BLaER1 treated with 17β-estradiol and CSF1 and Interleukin-3, amounts not matched to agents 10 nM and 100 nM (cell line): ENCODE measurements at regions not wholly inside any gene's neighbourhood (a gene's known extent, or its start where the extent isn't known, plus 50 kb on each side); places are given as distances from the start of the nearest gene placed in this dataset.

ENCODE experiments used
- H3K27ac ChIP-seq, 11 experiments: shearing (Covaris generic); formaldehyde crosslinking; 2 replicates each; pipeline ENCODE4 v1.8.1; 2022
- H3K27me3 ChIP-seq, 11 experiments: shearing (Covaris generic); formaldehyde crosslinking; 2 replicates each; pipeline ENCODE4 v1.8.1; 2022
- H3K36me3 ChIP-seq, 11 experiments: shearing (Covaris generic); formaldehyde crosslinking; 2 replicates each; pipeline ENCODE4 v1.8.1; 2022
- H3K4me1 ChIP-seq, 10 experiments: shearing (Covaris generic); formaldehyde crosslinking; 2 replicates each; pipeline ENCODE4 v1.8.1; 2022
- H3K4me2 ChIP-seq, 11 experiments: shearing (Covaris generic); formaldehyde crosslinking; 2 replicates each; pipeline ENCODE4 v1.8.1; 2022
- H3K4me3 ChIP-seq, 10 experiments: shearing (Covaris generic); formaldehyde crosslinking; 2 replicates each; pipeline ENCODE4 v1.8.1; 2022
- H3K9ac ChIP-seq, 11 experiments: shearing (Covaris generic); formaldehyde crosslinking; 2 replicates each; pipeline ENCODE4 v1.8.1; 2022
- H3K9me3 ChIP-seq, 11 experiments: shearing (Covaris generic); formaldehyde crosslinking; replicated peaks in 1 of 11; 2 replicates each; pipeline ENCODE4 v1.8.1; 2022
- H4K20me1 ChIP-seq, 11 experiments: shearing (Covaris generic); formaldehyde crosslinking; 2 replicates each; pipeline ENCODE4 v1.8.1; 2022
- Cebpa-rat ChIP-seq, 11 experiments: shearing (Covaris generic); IDR thresholded peaks; 2 replicates each; pipeline ENCODE4 v1.8.1; 2022

GRCh38 chr7:22557167-22557566 is 57.2 kb upstream of the STEAP1B start:
- H3K27me3 ChIP-seq, result no peaks in the 10 kb centered on the region
- H4K20me1 ChIP-seq, result no peaks in the 10 kb centered on the region
- H3K27ac ChIP-seq, result no peak overlapping the region; a peak in 2 of 22 replicates
- H3K4me3 ChIP-seq, result no peak overlapping the region
- no peak for TF ChIP-seq Cebpa-rat (IDR thresholded peaks at IDR 0.05)
- H3K9me3 ChIP-seq, result peaks cover 0 to 11% (median 0%) of the 10 kb centered on the region in 11 experiments; a peak in 3 of 22 replicates
- H3K36me3 ChIP-seq, result no peaks in the 10 kb centered on the region
- peak overlapping the region in 4 of 11 experiments; percentile 2 to 26 (median 18); a peak in 6 of 22 replicates for H3K4me2 ChIP-seq
- no peak overlapping the region for H3K9ac ChIP-seq
- peaks cover 22 to 75% (median 43%) of the 10 kb centered on the region in 10 experiments for H3K4me1 ChIP-seq

- Histone ChIP-seq H3K27me3 (peaks cover 0 to 4% (median 0%) of the 10 kb centered on the region in 11 experiments; a peak in 3 of 22 replicates), H3K9ac (no peak overlapping the region), H3K4me3 (no peak overlapping the region), H3K4me2 (peak overlapping the region in 8 of 11 experiments; percentile 5 to 91 (median 52); a peak in 13 of 22 replicates), H3K4me1 (peaks cover 18 to 83% (median 50%) of the 10 kb centered on the region in 10 experiments), H4K20me1 (no peaks in the 10 kb centered on the region), H3K36me3 (no peaks in the 10 kb centered on the region), H3K27ac (peak overlapping the region in 1 of 11 experiments; percentile 86; a peak in 1 of 22 replicates), H3K9me3 (peaks cover 0 to 11% (median 0%) of the 10 kb centered on the region in 11 experiments; a peak in 3 of 22 replicates)
- TF ChIP-seq Cebpa-rat (IDR thresholded peaks at IDR 0.05), result no peak
These were observed 55.5 kb upstream of the STEAP1B start for GRCh38 chr7:22555476-22555875.

GRCh38 chr7:22554184-22554583 is 54.2 kb upstream of the STEAP1B start:
- TF ChIP-seq Cebpa-rat (IDR thresholded peaks at IDR 0.05), result no peak
- H3K4me3 ChIP-seq, result no peak overlapping the region
- H3K4me1 ChIP-seq, result peaks cover 23 to 85% (median 54%) of the 10 kb centered on the region in 10 experiments
- no peaks in the 10 kb centered on the region for H3K36me3 ChIP-seq
- H4K20me1 ChIP-seq, result no peaks in the 10 kb centered on the region
- H3K27me3 ChIP-seq, result peaks cover 0 to 16% (median 0%) of the 10 kb centered on the region in 11 experiments; a peak in 4 of 22 replicates
- H3K27ac ChIP-seq, result peak overlapping the region in 1 of 11 experiments; percentile 86; a peak in 1 of 22 replicates
- peaks cover 0 to 12% (median 0%) of the 10 kb centered on the region in 11 experiments; a peak in 4 of 22 replicates for H3K9me3 ChIP-seq
- no peak overlapping the region for H3K9ac ChIP-seq
- peak overlapping the region in 4 of 11 experiments; percentile 53 to 91 (median 58); a peak in 6 of 22 replicates for H3K4me2 ChIP-seq

- Histone ChIP-seq H3K4me2 (peak overlapping the region; percentile 6 to 91 (median 76); a peak in 21 of 22 replicates), H3K9ac (peak overlapping the region in 4 of 11 experiments; percentile 42 to 76 (median 49); a peak in 7 of 22 replicates), H3K27ac (peak overlapping the region in 6 of 11 experiments; percentile 33 to 86 (median 72); a peak in 13 of 22 replicates), H3K27me3 (peaks cover 0 to 16% (median 0%) of the 10 kb centered on the region in 11 experiments; a peak in 4 of 22 replicates), H3K4me1 (peaks cover 23 to 91% (median 54%) of the 10 kb centered on the region in 10 experiments), H3K9me3 (peaks cover 0 to 28% (median 0%) of the 10 kb centered on the region in 11 experiments; a peak in 9 of 22 replicates), H3K36me3 (no peaks in the 10 kb centered on the region), H4K20me1 (no peaks in the 10 kb centered on the region), H3K4me3 (no peak overlapping the region)
- TF ChIP-seq Cebpa-rat (IDR thresholded peaks at IDR 0.05), result no peak; a peak in 1 of 22 replicates
These were observed 52.0 kb upstream of the STEAP1B start for GRCh38 chr7:22551768-22552513.

- H3K9me3 ChIP-seq, result peaks cover 0 to 28% (median 0%) of the 10 kb centered on the region in 11 experiments; a peak in 9 of 22 replicates
- no peaks in the 10 kb centered on the region for H3K36me3 ChIP-seq
- peaks cover 0 to 16% (median 0%) of the 10 kb centered on the region in 11 experiments; a peak in 4 of 22 replicates for H3K27me3 ChIP-seq
- TF ChIP-seq Cebpa-rat (IDR thresholded peaks at IDR 0.05), result no peak
- peak overlapping the region in 6 of 11 experiments; percentile 33 to 86 (median 72); a peak in 11 of 22 replicates for H3K27ac ChIP-seq
- peak overlapping the region; percentile 48 to 91 (median 76) for H3K4me2 ChIP-seq
- H3K4me3 ChIP-seq, result peak overlapping the region in 1 of 10 experiments; percentile 10; a peak in 1 of 20 replicates
- H4K20me1 ChIP-seq, result no peaks in the 10 kb centered on the region
- peak overlapping the region in 4 of 11 experiments; percentile 47 to 76 (median 56); a peak in 8 of 22 replicates for H3K9ac ChIP-seq
- peaks cover 23 to 90% (median 56%) of the 10 kb centered on the region in 10 experiments for H3K4me1 ChIP-seq
These were observed 50.6 kb upstream of the STEAP1B start for GRCh38 chr7:22550514-22551030.

GRCh38 chr7:22549667-22550513 is 49.9 kb upstream of the STEAP1B start:
- Histone ChIP-seq H3K36me3 (no peaks in the 10 kb centered on the region), H3K27me3 (peaks cover 0 to 16% (median 0%) of the 10 kb centered on the region in 11 experiments; a peak in 4 of 22 replicates), H3K9ac (peak overlapping the region in 5 of 11 experiments; percentile 9 to 76 (median 20); a peak in 6 of 22 replicates), H3K27ac (peak overlapping the region in 5 of 11 experiments; percentile 7 to 86 (median 72); a peak in 8 of 22 replicates), H3K4me1 (peaks cover 23 to 90% (median 56%) of the 10 kb centered on the region in 10 experiments), H3K9me3 (peaks cover 0 to 28% (median 0%) of the 10 kb centered on the region in 11 experiments; a peak in 8 of 22 replicates), H4K20me1 (no peaks in the 10 kb centered on the region), H3K4me2 (peak overlapping the region; percentile 48 to 91 (median 76)), H3K4me3 (peak overlapping the region in 3 of 10 experiments; percentile 10 to 29 (median 22); a peak in 3 of 20 replicates)
- no peak for TF ChIP-seq Cebpa-rat (IDR thresholded peaks at IDR 0.05)
